ENCODE measurements at regions not wholly inside any gene's neighbourhood (a gene's known extent, or its start where the extent isn't known, plus 50 kb on each side); places are given as distances from the start of the nearest gene placed in this dataset.

DNA sequence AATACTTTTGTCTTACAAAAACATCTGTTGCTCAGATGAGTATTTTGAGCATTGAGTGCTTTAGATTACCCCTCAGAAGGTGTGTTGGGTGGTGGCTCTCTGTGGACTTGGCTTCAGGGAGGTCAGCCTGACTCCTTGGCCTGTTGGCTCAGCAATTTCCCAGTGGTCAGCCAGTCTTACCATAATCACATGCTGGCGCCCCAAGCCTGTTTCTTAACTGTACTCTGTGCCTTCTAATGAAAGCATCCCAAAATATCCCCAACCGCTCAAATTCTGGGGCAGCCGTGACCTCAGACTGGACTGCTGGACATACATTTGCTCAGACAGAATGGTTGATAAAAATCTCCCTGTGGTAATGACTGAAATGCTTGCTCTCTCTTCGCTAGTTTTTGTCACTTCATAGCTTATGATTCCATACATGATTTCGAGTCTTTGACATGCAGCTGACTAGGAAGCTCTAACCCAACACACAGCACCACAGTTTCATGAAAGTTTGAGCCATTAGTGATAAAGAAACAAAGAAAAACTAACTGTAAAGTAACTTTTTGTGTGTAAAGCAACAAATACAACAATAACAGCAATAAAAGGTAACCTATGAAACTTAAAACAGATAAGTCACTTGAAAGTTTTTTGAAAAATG lies 562.2 kb upstream of the MEF2C start:
- DNase-seq, result peak; percentile 52

DNA sequence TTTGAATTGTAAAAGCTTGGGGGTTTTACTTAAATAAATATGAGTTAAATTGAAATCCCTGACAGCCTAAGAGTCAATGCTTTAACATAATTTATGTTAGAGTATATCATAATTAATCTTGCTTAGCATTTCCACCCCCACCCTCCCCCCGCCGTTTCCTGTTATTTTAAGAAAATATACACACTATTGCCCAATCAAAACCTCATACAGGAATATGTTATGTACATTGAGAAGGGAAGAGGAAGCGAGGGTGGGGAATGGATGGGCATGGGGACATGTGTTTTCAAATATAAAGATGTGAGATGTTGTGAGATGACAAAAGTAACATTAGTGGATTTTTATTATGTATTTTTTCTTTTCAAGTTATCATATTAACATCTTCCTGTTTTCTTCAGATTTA lies 561.1 kb upstream of the MEF2C start:
- no peak for DNase-seq

DNA sequence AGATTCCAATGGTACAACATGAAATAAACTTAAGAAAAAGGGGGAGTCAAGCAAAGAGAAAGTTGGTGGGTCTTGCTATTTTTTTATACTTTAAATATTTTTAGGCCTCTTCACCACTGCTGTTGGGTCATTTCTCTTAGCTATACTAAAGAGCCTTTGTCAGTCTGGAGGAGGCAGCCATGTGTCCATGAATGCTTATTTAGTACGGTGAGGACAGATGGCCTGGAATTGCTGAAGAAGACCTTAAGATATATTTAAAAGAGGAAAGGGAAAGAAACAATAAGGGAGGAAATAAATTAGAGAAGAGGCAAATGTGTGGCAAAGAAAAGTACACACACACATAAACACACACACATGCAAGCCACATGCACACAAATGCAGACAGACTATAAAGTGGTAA lies 560.5 kb upstream of the MEF2C start:
- DNase-seq, result no peak

DNA sequence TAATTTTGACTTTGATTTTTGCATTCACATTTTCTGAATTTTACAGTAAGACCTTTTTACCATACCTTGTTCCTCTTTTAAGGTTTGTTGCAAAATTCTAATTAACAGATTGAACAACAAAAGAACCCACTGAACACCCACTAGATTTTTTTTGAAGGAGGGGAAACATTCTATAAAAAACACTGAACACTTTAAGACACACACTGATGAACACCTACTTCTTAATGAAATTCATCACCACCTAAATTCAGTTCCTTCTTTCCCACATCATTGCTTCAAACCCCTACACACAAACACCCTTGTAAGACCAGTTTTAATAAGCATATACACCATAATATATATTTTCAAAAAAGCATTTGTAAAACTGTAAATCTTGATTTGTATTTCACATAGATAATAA lies 559.0 kb upstream of the MEF2C start:
- DNase-seq, result no peak

DNA sequence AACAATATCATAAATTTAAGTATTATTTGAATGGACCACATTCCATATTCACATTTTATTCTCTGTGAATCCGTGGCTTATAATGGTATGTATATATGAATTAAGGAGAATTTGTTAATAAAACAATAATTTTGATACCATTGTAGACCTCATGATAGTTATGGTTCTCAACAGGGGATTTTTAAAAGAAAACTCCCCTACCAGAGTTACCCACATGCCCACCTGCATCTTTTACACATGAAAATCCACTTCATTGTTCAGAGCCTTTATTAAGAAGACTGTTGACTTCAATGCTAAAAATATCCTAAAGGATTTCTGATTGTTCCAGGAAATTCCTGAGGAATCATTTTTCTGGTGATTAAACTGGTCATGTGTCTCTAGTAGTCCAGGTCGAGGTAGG lies 557.7 kb upstream of the MEF2C start:
- DNase-seq, result no peak

DNA sequence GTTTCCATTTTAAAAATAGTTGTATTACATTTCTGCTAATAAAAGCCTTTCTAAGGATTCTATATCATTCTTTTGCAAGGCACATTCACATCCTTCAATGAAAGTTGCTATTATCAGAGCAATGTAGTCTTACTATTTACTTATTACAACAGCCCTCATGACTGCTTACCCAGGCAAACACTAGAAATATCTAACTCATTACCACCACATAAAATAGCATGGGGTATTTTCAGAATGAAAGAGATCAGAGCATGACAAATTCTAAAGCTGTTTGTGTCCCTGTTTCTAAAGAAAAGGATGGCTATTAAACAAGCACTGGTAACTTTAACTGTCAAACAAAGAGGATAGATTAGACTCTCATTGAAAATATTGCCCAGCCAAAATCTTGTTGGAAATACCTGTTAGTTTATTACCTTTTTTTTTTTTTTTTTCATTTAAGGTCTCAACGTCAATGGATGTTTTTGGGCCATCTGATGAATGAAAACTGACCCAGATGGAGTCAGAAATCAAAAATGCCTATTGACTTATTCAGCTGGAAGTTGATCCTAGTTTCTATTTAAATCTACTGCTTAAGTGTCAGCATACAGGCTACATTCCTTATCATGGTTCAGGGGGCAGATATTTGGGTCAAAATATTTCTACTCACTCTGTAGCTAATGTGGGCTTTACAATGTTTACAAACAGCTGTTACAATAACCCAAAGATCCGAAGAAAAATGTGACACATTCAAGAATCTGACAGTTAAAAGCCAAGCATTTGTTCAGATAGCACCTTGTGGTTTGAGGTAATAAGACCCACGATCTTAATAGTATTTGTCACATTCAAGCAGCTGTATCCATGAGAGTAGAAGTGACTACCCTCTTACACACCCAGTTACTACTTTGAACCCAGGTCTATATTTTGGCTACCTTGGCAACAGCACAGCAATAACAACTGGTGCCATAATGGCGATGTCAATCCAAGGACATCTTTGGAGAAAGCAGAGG lies 554.8 kb upstream of the MEF2C start:
- no peak for DNase-seq

DNA sequence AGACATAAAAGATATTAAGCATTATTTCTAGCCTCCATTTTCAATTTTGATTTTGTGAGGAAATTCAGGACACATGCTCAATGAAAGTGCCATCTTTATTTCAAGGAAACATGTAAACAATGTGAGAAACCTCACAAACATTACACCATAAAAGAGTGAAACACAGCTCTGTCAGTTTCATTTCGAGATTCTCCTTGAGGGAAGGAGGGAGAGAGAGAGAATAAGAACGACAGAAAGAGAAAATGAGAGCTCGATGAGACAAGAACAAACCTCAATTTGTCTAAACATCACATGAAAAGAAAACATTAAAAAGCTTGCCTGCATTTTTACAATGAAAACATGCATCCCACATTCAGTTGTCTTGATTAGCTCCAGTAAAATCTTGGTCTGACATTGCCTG lies 553.5 kb upstream of the MEF2C start:
- no peak for DNase-seq

DNA sequence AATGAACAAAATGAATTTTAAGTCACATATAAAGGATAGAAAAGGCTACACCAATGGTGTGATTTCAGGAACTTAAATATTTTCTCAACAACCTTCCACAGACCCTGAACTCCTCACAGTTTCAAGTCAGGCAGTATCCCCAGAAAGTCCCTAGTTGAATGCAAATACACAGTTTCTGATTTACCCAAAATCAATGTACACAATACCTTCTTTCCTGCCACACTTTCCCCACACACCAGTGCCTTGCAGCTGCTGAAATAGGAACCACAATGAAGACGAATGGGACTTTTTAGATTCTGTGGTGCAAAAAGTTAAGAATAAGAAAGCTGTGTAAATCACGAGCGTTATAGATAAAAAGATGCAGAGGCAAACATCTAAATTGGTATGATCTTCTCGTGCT lies 552.4 kb upstream of the MEF2C start:
- DNase-seq, result no peak

DNA sequence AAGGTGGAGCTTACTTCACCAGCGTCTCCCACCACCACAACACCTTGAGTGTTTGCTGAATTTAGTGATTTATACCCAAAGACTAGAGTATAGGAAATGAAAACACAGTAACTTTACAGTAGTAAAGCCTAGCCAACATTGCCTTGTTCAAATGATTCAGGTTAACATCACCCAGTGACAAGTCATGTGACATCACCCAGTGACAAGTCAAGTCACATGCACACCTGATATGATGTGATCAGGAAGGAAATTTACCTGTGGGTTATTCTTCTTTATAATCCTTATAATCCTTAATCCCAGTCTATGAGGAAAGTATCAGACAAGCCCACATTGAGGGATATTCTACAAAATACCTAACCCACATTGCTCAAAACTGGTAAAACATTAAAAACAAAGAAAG lies 545.6 kb upstream of the MEF2C start:
- no peak for DNase-seq

DNA sequence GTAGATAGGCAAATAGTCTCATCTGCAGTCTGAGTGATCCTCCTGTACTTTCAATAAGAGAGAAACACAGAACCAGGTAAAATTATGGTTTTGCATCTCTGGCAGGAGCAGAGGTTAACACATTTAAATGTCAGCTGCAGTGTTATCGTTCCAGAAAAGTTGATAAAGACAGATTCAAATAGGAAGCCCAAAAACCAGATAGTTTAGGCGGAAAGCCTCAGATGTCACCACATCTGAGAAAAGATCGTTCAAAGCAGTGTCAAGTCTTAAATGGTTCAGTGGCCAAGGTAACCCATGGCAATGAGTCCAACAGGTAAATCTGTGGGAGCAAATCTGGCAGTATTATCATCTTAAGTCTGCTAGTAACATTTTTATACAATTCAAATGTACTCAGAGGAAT lies 542.1 kb upstream of the MEF2C start:
- DNase-seq, result no peak

DNA sequence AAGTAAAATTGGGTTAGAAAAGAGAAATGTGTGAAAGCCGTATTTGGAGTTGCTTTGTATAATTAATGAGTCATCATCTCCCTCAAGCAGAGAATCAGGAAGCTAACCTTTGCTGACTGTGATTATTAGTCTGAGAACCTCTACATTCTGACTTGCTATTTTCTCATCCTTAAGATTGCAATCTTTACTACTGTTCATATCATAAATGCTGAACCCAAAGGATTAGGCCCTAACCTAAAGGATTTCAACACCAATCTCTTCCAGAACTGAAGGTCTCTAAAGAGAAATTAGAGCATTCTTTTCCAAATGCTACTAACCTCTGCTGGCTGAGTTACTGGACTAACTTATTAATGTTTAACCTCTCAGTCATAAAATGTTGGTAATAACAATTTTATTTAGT lies 538.1 kb upstream of the MEF2C start:
- DNase-seq, result no peak

DNA sequence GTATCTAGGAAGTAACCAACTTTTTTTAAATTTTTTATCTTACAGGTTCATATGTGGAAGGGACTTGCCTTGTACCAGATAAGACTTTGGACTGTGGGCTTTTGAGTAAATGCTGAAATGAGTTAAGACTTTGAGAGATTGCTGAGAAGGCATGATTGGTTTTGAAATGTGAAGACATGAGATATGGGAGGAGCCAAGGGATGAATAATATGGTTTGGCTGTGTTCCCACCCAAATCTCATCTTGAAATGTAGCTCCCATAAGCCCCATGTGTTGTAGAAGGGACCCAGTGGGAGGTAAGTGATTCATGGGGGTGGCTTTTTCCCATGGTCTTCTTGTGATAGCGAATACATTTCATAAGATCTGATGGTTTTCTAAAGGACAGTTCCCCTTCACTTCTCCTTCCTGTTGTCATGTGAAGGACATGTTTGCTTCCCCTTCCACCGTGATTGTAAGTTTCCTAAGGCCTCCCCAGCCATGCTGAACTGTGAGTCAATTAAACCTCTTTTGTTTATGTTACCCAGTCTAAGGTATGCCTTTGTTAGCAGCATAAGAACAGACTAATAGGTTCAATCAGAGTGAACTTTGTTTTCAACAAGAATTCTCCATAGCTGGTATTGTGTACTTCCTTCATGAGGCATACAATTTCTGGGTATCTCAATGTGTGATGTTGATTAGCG lies 535.6 kb upstream of the MEF2C start:
- no peak for DNase-seq

DNA sequence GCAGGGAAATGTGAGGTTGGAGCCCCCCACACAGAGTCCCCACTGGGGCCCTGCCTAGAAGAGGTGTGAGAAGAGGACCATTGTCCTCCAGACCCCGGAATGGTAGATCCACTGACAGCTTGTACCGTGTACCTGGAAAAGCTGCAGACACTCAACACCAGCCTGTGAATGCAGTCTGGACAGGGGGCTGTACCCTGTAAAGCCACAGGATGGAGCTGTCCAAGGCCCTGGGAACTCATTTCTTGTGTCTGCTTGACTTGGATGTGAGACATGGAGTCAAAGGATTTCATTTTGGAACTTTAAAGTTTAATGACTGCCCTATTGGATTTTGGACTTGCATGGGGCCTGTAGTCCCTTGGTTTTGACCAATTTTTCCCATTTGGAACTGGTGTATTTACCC lies 535.0 kb upstream of the MEF2C start:
- DNase-seq, result no peak

DNA sequence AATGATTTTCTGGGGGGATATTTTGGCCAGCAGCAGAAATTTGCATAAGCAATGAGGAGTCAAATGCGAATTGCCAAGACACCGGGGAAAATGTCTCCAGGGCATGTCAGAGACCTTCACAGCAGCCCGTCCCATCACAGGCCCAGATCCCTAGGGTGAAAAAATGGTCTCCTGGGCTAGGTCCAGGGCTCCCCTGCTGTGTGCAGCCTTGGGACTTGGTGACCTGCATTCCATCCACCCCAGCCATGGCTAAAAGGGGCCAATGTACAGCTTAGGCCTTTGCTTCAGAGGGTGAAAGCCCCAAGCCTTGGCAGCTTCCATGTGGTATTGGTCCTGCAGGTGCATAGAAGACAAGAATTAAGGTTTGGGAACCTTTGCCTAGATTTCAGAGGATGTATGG lies 534.5 kb upstream of the MEF2C start:
- no peak for DNase-seq

DNA sequence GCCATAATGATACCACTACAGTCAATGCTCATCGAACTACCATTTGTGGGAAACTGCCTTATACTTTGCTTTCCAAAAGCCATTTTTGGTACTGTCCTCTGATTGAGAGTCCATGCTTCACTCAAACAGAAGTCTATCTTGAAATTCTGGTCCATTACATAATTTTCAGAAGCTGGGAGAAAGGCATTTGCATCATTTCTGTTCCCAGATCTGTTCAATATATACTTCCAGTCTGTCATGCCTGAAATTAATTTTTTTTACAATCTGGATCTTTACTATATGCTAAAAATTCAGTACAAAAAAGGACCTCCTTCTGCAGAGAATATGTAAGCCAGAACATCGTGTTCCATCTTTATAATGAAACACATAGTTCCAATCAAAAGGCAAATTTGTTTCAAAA lies 528.9 kb upstream of the MEF2C start:
- no peak for DNase-seq

DNA sequence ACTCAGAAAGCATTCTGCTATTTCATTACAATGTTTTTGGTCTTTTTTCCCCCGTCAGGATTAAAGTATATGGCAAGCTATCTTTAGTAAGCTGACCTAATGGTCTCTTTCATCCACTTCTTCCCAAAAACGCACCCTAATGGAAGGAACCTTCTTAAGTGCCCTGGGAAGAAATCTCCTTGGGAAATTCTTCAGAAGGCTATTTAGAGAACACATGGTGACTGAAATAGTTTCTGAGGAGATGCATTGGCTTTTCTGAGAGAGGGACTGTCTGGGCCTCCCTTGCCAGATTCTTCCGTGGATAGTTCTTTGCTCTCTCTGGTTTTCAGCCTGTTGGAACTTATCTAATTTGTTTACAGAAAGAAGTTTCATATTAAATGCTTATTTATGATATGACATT lies 524.1 kb upstream of the MEF2C start:
- DNase-seq, result no peak

DNA sequence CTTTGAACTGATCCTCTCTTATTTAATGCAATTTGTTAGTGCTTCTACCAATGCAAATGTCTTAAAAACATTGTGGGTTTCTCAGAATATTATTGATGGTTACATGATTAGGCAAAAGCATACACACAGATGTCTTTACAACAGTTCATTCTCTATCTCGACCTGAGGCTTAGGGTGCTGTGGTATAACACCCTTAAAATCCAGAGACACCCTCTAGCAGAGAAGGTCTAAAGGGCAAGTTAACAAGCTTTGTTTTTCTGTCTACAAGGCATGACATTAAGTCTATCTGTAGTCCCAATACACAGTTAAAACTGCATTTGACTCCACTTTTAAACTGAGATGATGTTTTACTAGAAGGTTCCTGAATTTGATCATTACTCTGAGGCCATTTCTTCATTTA lies 518.7 kb upstream of the MEF2C start:
- DNase-seq, result no peak

DNA sequence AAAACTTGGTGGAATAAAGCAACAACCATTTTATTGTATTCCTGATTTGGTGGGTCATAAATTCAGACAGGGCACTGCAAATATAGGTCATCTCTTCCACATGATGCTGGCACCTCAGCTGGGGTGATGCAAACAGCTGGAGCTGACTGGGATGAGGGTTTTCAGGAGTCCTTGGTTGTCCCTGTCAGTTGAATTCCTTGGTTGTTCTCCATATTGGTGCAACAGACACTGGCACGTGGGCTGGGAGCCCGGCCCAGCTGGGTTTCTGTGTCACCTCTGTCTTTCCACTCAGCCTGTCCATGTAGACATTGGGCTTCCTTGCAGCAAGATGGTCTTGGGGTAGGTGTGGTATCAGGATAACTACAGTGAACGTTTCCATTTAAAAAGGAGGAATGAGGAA lies 518.0 kb upstream of the MEF2C start:
- no peak for DNase-seq

DNA sequence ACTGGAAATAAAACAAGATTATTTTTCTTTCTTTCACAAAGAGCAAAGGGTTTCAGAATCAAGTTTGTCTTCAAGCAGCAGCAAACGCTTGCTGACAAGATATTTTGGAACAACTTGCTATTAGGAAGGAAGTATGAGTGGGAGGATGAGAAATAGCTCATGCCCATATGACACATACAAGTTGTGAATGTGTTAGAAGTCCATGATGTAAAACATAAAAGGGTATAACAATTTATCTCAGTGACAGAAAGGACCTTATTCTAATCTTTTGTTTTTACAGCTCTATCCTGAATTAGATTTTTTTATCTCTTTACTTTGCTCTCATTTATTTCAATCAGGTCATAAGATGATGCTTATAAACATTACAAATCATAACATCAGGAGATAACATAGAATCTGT lies 516.6 kb upstream of the MEF2C start:
- DNase-seq, result no peak

DNA sequence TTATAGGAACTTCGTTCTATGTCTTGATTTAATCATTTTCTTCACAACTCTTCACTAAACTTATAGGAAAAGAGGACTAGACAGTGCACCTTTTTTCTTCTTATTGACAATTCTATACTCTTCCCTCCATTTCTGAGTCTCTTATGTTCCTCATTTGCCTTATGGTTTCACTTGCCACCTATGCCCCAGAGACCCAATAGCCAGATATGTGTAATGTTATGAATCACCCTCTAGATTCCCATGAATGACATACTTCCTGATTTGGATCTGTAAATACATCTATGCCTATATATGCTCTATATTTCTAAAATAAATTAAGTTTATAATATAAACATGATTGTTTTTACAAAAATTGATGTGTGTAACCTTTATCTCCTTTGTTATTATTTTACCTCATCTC lies 514.1 kb upstream of the MEF2C start:
- DNase-seq, result no peak

DNA sequence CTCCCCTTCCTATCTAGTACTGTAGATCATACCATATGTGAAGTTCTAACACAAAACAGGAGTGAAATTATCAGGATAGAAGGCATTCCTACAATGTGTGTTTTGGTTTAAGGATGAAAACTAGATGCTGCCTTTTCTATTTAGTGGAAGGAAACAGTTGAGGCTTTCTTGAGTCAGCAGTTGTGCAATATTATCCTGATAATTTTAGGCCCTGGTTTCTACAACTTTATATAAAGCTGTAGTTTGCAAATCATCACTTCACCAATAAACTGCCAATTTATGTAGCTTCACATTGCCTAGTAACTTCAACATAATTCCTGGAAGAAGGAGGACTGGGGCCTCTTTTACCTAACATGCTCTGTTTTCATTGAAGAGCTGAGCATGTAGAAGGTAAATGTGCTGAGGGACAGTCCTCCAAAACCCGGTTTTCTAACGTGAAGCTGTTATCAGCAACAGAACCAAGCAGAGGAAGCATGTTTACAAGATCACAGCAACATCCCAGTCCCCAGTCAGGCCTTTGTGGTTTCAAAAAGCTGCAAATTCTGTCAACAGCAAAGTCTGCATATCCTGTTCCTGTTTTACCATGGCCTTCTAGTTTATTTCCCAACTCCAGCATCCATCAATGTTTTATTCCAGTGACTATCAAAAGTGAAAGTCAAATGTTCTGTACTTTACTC lies 513.4 kb upstream of the MEF2C start:
- DNase-seq, result no peak

DNA sequence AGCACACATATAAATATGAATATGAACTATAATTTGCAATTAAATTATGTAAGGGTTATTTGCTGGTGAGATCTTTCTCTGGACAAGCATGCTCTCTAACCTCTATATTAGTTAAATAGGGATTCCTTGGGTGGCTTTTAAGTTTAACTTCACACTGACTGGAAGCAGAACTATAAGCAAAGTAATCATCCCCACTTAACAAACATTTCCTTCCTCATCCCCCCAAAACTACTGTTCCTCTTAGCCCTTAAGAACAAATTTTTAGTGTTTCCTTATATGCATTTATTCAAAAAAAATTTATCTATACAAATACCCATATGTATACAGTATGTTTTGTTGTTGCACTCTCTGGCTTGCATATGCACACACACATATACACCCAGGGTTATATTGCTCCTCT lies 512.1 kb upstream of the MEF2C start:
- no peak for DNase-seq

DNA sequence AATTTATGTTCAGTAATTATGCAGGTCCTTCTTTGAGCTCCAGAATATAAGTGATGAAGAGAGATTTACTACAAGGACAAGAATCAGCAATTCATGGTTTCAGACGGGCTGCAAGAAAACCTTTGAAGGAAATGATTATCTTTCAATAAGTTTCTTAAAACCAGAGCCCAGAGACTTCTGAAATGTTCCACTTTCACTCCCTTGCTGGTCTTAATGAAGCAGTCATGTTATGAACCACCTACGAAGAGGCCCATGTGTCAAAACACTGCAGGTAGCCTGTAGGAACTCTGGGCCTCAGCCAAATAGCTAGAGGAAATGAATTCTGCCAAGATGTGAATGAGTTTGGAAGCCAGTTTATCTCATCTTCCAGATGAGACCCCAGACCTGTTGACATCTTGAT lies 505.9 kb upstream of the MEF2C start:
- no peak for DNase-seq
